ENCODE measurements at regions not wholly inside any gene's neighbourhood (a gene's known extent, or its start where the extent isn't known, plus 50 kb on each side); places are given as distances from the start of the nearest gene placed in this dataset.

DNA sequence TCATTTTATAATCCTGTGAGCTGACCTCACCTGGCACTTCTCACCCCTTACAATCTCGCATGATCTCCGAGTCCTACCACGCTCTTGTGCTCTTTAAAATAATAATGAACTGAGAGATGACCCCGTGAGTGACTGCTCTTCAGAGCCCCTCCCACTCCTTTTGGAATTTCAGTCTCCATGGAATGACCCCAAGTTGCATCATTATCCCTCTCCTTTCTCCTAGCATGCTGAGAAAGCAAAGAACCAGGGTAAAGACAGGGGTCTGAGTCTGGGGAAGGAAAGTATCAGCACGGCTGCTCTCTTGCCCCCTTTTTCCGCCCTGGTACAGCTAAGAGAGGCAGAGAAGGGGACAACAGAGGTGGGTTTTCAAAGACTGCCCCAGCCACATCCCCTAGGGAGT, 178.3 kb upstream of the PLEKHA5 start (continued):
- TF ChIP-seq CHD7 (IDR thresholded peaks at IDR 0.05; ENCODE audit: insufficient replicate concordance, low read length) = no peak
- TF ChIP-seq ASH2L (IDR thresholded peaks at IDR 0.05; ENCODE audit: low read length) = peak; percentile 33
- peak; percentile 73 for TF ChIP-seq JUND (IDR thresholded peaks at IDR 0.05; ENCODE audit: low read length)
- TF ChIP-seq, protein P1, sequence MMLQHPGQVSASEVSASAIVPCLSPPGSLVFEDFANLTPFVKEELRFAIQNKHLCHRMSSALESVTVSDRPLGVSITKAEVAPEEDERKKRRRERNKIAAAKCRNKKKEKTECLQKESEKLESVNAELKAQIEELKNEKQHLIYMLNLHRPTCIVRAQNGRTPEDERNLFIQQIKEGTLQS (IDR thresholded peaks at IDR 0.05; ENCODE audit: insufficient read depth, low read depth, low read length) = peak; percentile 54

Data from H1 (cell line).